H1 (cell line): ENCODE measurements at regions not wholly inside any gene's neighbourhood (a gene's known extent, or its start where the extent isn't known, plus 50 kb on each side); places are given as distances from the start of the nearest gene placed in this dataset.

ENCODE experiments used
- CTCF ChIP-seq, 3 experiments: IDR thresholded peaks; 1 replicate in 2 of 3; 2 replicates in 1 of 3; pipeline versions ENCODE4 v1.5.1 to v1.6.1; 2011; ENCODE audit warnings: low read length in 3 of 3, mild to moderate bottlenecking in 3 of 3, inconsistent platforms in 2 of 3, low read depth in 1 of 3, moderate library complexity in 1 of 3; ENCODE audit not compliant: insufficient read depth in 1 of 3; ENCODE audit errors: control extremely low read depth in 1 of 3
- EP300 ChIP-seq, 2 experiments: IDR thresholded peaks; 1 replicate in 1 of 2; 2 replicates in 1 of 2; pipeline ENCODE4 v1.6.1; 2011 to 2012; ENCODE audit warnings: low read depth in 2 of 2, low read length in 2 of 2, mild to moderate bottlenecking in 2 of 2, borderline replicate concordance in 1 of 2, inconsistent platforms in 1 of 2, moderate library complexity in 1 of 2
- GTF2F1 ChIP-seq: IDR thresholded peaks from 2 replicates; pipeline ENCODE4 v1.6.1; 2012; ENCODE audit warnings: low read depth, low read length, improper control_type of control experiment, borderline replicate concordance
- JUN ChIP-seq: IDR thresholded peaks from 2 replicates; pipeline ENCODE4 v1.6.1; 2011; ENCODE audit warnings: low read depth, mild to moderate bottlenecking, improper control_type of control experiment, low read length
- TAF1 ChIP-seq: IDR thresholded peaks from 2 replicates; pipeline ENCODE4 v1.6.1; 2011; ENCODE audit warnings: mild to moderate bottlenecking, low read depth, low read length
- TF ChIP-seq, protein P1 (sequence below): IDR thresholded peaks from 2 replicates; pipeline ENCODE4 v1.6.1; 2012; ENCODE audit warnings: inconsistent platforms

DNA sequence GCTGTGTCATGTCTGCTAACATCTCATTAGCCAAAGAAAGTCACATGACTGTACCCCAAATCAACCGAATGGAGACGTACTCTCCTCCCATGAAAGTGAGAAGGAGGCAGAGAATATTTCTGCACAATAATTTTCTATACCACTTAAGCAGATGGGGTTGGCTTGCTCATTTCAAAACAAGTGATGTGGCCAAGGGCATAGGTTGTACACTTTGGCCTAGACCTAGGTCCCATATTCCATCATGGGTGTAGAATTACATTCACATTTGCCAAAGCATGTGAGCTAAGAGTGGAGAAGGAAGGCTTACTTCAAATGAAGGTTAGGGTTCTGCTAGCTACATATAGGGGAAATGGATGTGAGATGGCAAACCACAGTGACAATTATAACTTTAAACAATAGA is 83.0 kb downstream of the ZNF365 start (continued):
- TF ChIP-seq JUN = no peak
- TF ChIP-seq TAF1 = no peak
- no peak for TF ChIP-seq EP300 (IDR thresholded peaks at IDR 0.05; ENCODE audit: borderline replicate concordance in 1 of 2, low read depth in 2 of 2, low read length in 2 of 2)
- no peak for TF ChIP-seq CTCF (IDR thresholded peaks at IDR 0.05; ENCODE audit: control extremely low read depth in 1 of 3, insufficient read depth in 1 of 3, low read depth in 1 of 3, low read length in 3 of 3)
- no peak for TF ChIP-seq GTF2F1
- TF ChIP-seq, protein P1, sequence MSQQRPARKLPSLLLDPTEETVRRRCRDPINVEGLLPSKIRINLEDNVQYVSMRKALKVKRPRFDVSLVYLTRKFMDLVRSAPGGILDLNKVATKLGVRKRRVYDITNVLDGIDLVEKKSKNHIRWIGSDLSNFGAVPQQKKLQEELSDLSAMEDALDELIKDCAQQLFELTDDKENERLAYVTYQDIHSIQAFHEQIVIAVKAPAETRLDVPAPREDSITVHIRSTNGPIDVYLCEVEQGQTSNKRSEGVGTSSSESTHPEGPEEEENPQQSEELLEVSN = no peak
